D341Med (cell line): ENCODE measurements at regions not wholly inside any gene's neighbourhood (a gene's known extent, or its start where the extent isn't known, plus 50 kb on each side); places are given as distances from the start of the nearest gene placed in this dataset.

Experiments used
- DNase-seq: peaks from one replicate; pipeline ENCODE4 v3.0.0; 2012; ENCODE audit warnings: low spot score

DNA sequence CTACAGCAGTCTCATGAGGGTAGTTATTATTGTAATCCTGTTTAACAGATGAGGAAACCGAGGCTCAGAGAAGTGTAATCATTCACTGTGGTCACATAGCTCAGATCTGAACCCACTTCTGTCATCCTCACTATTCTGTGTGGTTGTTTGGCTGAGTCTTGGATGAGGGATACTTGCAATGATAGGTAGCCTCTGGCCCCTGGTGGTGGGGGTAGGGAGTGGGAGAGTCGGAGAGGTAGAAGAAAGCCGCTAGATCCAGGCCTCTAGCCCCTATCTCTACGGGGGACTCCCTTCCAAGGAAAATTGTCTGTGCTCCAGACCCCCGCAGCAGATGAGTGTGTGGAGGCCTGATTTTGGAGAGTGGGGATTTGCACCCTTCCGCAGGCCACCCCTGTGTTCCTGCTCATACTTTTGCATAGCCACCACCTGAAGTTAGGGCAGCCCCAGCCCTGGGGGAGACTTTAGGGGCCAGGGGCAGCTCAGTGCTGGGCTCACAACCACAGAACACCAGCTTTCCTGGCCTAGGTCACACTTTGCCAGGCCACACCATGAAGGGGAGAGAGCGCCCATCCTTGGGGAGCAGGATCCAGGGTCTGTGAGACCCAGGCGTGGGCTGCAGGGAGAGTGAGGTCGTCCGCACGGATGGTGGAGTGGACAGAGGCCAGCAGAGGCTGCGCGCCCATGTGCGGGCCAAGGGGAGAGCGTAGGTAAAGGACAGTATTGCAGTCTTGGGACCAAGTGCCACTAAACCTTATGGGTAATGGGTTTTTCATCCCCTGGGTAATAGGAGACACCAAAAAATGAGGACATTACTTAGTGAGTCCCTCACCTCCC is 148.2 kb downstream of the GLI2 start:
- no peak for DNase-seq

DNA sequence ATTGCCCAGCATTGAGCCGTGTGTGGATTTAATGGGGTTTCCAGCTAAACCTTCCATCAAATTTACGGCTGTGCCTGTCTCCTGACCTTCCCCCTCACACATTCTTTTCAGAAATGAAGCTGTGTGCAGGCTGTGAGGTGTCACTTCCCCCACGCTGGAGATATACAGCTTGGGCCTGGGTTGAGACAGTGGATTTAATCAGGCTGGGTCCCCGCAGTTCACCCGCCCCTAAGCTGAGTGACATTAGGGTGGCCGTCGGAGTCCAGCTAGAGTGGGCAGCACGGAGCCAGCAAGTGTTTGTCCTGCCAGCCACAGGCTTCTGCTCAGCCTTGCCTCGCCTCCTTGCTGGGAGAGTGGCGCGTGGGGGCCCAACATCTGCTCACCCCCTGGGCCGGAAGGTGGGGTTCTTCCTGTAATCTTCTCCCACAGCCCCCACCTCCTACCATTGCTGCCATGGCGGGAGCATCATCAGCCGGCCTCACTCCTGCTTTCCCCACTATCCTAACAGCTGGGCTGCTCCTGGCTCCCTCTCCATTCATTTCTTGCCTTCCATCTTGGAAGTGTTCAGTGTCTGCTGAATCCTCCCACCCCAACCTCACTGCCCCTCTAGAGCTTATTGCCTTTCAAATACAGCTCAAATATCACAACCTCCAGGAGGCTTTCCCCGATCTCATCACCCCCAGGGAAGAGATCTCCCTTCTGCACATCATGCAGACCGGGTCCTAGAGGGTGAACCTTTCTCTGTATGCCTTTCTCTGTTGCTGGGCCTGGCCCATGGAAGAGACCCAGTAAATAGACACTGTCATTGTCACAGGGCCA is 149.0 kb downstream of the GLI2 start:
- no peak for DNase-seq

DNA sequence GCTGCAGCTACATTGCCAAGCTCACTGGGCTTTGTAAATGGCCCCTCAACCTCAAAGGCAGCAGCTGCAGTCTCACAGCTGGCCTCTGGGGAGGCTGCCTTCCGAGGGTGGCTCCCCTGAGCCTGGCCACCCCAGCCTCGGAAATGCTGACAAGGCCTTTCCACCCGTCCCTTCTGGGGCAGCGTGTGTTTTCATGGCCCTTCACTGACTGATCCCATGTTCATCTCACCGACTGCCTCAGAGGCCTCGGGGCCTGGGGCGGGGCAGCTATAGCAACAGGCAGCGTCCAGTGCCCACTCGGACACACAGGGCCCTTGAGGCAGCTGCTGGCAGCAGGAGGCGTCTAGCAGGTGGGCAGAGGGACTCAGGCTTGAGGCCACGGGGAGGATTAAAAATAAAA is 149.7 kb downstream of the GLI2 start:
- DNase-seq = no peak

DNA sequence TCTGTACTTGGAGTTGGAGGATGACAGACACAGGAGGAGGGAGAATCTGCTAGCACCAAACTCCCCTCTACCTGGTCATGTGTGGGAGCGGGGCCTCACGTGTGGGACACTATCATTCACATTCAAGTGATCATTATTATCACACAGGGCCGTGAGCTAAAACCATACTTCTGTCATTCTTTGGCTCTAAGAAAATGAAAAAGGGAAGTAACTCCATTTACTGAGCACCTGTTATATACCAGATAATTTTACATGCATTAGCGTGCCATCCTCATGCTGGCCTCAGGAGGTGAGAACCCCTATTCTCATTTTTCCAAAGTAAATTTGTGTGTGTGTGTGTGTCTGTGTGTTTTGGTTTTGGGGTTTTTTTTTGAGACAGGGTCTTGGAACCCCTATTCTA is 150.1 kb downstream of the GLI2 start:
- DNase-seq = no peak

DNA sequence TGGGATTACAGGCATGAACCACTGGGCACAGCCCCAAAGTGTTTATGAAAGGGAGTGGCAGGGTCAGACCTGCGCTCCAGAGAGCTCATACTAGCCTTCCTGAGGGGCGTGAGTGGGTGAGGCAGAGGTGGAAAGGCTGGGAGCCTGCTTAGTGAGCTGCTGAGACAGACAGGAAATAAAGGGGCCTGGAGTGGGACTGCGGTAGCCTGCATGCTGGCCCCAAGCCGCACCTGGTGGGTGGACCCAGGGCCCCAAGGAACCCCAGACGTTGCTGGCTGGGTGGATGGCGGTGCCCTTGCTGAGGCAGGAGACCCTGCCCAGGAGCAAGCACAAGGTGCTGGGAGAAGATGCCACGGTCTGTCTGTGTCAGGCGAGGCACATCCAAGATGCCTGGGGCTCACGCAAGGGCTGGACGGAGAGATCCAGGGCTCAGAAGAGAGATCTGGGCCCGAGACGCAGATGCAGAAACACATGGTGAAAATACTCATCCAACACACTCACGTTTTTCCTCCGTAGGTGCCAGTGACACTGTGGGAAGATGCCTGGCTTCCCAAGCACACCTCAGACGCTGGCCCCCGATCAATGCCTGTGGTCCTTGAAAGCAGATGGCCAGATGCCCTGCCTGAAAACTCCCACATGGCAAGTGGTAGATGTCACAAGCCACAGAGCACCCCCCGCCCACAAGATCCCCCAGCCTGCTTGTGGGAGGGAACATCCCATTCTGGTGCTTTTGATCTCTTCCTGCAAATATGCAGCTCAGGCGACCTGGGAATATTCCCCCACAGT is 151.1 kb downstream of the GLI2 start:
- DNase-seq = no peak

DNA sequence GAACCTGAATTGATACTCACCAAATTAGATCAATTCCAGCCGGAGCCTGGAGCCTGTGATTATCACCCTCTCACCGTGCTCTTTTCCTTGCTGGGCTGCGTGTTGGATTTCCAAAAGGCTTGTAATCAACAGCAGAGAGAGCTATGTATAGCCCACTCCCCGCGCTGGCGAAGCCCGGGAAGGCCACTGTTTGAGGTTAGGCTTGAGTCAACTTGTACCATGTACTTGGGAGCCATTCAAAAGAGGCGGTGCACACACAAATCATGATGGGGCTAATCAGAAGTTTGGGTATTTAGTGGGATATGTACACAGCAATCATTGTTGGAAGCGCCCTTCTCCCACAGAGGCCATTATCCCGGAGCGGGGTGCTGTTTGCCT is 151.6 kb downstream of the GLI2 start:
- no peak for DNase-seq

DNA sequence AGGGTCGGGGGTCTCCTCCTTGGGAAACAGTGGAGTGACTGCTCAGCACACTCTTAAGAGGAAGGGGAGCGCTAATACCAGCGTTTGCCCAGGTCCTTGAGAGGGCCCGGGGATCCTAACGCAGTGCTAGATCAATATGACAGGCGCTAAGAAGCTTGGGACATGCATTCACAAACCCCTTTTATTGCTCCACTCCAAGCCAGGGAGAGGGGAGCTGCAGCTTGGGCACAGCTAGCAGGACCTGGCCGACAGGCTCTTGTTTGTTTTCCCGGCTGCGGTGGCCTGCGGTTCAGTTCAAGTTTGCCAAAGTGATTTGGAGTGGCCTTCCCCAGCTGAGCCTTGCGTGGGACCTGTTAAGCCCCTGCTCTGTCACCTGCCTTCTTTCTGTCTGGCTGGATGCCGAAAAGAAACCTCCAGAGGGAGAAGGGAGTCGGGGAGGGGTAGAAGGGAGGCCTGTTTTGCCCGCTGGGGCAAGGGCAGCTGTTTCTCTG is 152.1 kb downstream of the GLI2 start:
- DNase-seq = no peak

DNA sequence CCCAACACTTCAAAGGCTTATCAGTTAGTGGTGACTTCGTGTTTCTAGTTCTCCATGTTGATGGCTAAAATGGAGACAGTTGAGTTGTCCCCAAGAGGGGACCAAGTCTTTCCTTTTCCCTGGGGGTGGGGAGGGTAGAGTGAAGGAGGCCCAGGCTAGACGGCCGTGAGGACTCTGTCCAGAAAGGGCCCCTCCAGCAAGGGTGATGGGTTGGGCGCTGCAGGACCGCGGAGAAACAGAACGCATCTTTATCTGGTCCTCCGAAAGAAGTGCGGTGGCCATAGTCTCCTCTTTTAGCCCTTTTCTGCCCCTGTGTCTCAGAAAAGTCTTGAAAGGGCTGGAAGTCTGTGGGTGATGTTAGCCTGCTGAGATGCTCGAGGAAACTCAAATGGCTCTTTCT is 153.2 kb downstream of the GLI2 start:
- no peak for DNase-seq

DNA sequence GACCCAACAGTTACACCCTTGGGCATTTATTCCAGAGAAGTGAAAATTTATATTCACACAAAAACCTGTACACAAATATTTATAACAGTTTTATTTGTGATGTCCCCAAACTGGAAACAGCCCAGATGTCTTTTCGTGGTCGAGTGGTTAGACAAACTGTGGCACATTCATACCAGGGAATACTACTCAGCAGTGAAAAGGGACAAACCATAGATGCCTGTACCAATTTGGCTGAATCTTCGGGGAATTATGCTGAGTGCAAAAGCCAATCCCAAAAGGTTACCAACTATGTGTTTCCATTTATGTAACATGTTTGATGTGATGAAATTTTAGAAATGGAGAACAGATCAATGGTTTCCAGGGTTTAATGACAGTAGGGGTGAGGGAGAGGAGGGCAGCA is 154.3 kb downstream of the GLI2 start:
- no peak for DNase-seq

DNA sequence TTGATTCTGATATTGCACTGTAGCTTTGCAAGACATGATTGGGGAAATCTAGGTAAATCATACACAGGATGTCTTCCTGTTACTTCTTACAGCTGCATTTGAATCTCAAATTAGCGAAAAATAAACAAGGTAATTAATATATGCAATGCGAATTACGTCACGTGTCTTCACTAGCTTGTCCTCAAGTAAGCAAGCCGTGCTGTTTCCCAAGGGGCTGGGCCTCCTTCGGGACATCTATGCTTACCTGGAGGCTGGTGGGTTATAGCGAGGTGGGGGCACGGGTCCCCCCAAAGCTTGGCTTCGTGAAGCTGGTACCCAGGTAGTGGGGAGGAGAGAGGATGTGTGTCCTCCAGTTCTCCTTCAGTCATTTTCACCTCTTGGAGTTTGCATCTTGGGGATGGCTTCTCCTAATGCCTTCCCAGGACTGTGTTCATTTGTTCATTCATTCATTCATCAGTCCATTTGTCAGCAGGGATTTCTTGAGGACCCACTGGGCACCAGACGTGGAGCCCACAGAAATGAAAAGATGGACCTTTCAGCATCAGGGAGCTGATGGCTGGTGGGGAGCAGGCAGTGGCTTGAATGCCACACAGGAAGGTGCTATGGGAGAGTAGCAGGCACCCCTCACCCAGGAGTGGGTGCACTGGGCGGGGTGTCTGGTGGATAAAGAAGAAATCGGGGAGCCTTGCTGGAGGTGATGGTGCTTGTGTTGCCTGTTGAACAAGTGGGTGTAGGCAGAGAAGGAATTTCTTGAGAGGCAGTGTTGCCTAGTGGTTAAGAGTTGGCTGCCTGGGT is 155.1 kb downstream of the GLI2 start:
- no peak for DNase-seq

DNA sequence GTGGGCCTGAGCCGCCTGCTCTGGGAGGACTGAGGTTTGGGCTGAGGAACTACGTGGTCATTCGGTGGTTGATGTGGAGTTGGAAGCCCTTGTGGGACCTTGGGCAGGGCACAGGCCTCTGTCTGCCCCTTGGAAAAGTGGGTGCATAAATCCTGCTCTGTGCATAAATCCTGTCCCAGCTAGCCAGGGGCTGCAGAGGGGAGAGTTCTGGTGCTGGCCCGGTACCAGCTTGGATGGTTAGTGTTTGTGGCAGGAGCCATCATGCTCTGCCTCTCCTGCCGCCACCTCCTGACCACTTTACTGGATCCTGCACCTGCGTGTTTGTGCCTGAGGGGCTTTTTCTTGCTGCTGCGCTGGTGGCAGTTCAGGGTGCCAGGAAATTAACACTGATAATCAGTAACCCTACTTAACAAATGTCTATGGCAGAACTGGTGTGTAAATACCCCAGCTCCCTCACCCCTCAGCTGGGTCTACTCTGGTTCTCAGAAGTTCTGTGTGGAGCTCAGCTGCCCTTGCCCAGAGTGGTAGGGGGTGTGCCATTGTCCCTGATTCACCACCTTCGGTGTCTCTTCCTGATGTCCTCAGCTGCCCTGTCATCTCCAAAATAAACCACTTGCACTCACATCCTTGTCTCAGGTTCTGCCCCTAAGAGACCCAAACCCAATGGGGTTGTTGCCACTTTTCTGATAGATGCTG is 156.8 kb downstream of the GLI2 start:
- no peak for DNase-seq

DNA sequence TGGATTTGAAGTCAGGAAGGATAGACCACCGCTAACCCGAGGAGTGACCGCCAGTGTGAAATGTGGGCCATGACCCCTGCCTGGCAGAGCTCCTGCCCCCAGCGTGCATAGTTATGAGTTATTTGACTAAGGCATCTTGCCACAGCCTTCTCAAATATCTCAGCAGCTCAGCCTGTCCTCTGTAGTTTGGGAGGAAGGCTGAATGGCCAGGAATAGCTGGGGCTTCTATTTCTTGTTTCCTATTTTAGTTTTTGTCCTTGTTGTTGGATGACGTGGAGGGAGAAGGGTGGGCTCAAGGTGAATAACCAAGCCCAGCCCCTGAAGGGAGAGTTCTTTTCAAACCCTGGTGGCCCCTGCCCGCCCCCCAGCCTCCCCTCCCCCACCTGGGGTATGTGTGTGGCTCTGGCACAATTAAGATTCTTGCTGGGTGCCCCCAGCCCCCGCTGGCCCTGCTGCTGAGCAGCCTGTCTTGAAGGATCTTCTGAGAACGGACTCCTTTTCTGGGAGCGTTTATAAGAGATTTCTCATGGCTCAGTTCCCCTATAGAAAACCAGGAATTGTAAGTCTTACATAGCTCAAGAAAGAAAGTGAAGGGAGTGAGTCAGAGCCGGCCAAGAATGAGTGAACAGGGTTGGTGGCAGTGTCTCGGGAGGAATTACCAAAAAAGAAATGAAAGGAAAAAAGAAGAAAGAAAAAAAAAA is 157.4 kb downstream of the GLI2 start:
- no peak for DNase-seq

DNA sequence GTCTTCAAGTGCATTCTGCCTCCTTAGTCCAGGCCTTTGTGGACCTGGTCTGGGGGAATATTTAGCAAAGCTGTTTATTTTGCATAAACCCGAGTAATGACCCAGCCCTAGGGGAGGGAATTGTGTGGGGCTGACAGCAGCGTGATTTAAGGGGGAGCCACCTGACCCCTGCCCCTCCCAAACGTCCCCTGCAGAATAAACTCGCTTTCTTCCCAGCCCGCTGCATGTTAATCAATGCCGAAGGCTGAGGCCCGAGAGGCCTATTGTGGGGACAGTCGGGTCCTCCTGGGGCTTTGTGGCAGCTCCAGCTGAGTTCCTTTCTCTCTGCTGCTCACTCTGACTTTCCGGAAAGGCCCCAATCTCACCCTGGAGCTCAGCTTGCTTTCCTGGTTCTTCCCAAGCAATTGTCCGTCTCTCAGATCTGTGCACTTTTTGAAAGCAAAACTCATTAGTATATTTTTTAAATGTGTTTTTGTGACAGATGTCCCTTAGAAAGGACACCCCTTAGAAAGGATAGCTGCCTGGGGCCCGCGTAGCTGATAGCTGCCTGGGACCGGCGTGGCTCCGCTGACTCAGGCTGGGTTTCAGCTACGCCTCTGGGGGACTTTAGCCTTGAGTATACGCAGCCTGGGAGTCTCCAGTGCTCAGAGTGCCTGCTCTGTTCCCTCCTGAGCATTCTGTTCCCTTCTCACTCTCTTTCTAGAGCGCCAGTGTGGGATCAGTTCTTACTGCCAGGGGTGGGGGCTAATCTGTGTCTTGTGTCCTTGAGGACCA is 158.3 kb downstream of the GLI2 start:
- no peak for DNase-seq

DNA sequence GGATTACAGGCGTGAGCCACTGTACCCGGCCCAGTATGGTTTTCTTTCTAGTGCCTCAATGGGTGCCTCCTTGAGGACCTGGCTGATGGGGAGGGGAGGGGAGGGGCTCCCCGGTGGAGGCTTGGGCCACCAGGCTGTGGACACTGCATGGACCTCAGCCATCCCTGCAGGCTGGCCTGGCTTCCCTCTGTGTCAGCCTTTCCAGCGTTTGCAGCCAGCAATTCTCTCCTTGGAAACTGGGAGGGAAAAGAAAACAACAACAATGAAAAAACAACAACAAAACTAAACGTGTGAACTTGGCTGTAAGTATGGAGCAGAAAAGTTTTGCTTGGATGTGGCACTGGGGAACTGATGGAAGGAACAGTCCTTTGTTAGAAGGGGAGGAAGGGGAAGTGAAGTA is 159.3 kb downstream of the GLI2 start:
- no peak for DNase-seq

DNA sequence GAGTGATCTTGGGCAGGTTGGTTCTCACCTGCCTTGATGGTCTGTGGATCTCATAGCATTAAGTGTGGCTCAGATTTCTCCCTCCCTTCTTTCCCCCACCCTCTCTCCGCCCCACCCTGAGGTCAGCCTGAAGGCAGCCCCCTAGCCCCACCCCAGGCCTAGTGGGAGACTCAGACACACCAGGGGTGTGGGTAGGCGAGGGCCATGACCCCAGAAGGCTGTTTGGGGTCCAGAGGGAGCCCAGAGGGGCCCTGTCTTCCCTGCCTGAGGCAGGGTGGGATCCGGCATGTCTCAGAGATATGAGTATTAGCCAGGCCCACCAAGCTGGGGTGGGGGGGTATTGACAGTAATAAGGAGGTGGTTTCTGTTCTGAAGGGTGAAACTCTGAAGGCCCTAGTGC is 160.5 kb downstream of the GLI2 start:
- no peak for DNase-seq

DNA sequence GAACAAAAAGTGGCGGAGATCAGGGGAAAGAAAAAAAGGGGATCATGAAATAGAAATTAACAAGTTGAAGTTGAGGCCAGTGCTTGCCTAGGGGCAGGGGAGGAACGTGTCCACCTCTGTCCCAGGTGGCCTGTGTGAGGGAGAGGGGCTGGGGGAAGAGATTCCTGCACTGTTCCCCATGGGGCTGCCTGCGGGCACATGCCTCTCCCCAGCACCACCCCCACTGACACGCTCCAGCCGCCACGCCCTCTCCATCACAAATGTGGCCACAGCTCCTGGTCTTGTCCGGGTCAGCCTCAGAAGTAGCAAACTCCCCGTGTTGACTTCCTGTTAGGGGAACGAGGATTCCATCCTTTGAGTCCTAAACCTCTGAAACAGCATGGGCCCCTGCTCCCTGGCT is 161.2 kb downstream of the GLI2 start:
- no peak for DNase-seq

DNA sequence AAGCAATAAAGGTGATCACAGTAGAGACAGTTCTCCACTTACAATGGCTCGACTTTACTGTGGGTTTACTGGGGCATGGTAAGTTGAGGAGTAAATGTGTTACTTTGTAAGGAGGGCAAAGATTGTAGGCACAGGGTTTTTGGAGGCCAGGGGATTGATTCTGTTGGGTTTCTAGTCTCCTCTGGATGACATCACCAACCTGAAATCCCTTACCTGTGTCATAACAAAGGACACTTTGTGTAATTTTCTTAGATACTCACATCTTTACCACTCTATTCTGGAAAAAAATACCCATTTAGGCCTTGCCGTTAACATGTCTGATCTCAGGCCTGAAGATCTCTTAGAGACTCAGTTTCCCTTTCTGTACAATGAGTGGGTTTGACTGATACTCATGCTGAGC is 161.7 kb downstream of the GLI2 start:
- no peak for DNase-seq

DNA sequence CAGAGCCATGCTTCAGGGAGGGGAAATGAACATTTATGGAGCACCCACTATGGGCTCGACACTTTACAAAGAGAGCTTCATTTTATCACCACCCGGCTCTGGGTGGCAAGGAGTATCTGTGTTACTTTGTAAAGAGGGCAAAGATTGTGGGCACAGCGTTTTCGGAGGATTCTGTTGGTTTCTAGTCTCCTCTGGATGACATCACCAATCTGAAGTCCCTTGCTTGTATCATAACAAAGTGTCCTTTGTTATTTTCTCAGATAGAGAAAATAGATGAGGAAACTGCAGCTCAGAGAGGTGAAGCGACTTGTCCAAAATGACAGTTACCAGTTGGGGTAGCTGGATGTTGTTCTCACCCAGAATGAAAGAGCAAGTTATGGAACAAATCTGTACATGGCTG is 162.8 kb downstream of the GLI2 start:
- no peak for DNase-seq

DNA sequence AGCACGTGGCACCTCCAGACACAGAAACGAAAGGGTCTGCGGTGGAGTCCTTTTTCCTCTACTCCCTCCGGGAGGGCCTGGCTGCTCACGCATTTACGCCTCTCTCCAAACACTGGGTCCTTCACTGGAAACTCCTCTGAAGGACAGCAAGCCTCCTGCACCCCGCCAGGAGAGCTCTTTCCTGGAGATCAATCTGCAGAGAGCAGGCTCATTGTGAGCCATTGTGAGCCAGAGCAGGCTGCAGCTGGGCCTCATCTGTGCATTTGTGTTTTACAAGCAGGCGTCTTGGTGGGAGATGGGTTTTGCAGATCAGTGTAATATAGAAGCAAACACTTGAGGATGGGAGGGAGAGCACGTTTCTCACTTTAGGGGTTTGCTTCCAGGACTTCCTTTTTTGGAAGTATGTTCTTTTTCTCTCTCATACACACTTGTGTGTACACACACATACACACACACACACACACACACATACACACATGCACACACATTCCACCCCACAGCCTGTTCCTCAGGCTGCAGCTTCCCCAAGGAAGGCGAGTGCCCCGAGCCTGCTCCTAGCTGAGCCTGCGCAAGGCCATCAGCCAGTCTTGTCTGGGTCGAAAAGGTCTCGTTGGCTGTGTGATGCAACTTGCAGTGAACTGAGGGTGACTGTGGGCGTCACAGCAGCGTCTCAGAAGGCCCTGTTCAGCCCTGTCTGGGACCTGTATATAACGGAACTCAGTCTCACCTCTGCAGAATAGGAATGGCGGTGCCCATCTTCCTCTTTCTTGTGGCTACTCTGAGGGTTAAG is 163.5 kb downstream of the GLI2 start:
- DNase-seq = no peak
